Caco-2 (cell line): ENCODE measurements at regions not wholly inside any gene's neighbourhood (a gene's known extent, or its start where the extent isn't known, plus 50 kb on each side); places are given as distances from the start of the nearest gene placed in this dataset.

Source experiments
- BruUV-seq: library from RNA; stranded (reverse); fragments of 400-500 nt; replicated peaks from 2 replicates; lab custom pipeline; 2021; lab: Mats Ljungman, UMichigan
- CTCF ChIA-PET: fragments of 300-600 bp; sonication (Branson Sonifier 250); formaldehyde crosslinking; loops from one replicate; lab custom pipeline; 2022; ENCODE audit warnings: antibody characterized with exemption; lab: Charles Lee
- POLR2A ChIA-PET: fragments of 300-600 bp; sonication (Branson Sonifier 250); formaldehyde crosslinking; loops from one replicate; lab custom pipeline; 2022; ENCODE audit warnings: antibody characterized with exemption; lab: Charles Lee
- DNase-seq, 2 experiments: peaks; one replicate each; pipeline versions ENCODE4 v3.0.0 to v3.0.0-alpha.2; 2020 to 2022
- H3K27me3 ChIP-seq: replicated peaks from 2 replicates; pipeline ENCODE4 v1.6.0; 2011; ENCODE audit warnings: low read length; ENCODE audit not compliant: control insufficient read depth, insufficient read depth
- H3K36me3 ChIP-seq: 2 replicates; pipeline ENCODE4 v1.5.1; 2011; ENCODE audit warnings: low read length; ENCODE audit not compliant: control insufficient read depth, insufficient read depth
- H3K4me1 ChIP-seq: fragments of 250-450 bp; sonication (Bioruptor Pico); 2 replicates; pipeline ENCODE4 v1.5.1; 2020; ENCODE audit warnings: mild to moderate bottlenecking
- H3K4me3 ChIP-seq: 2 replicates; pipeline ENCODE4 v1.5.1; 2011; ENCODE audit warnings: low read depth, mild to moderate bottlenecking, control low read depth, low read length
- H3K9me3 ChIP-seq: fragments of 250-450 bp; sonication (Bioruptor Pico); 2 replicates; pipeline ENCODE4 v1.5.1; 2020; ENCODE audit warnings: mild to moderate bottlenecking, moderate library complexity
- H3K27ac Mint-ChIP-seq: one replicate; pipeline ENCODE4 v1.8.0; 2022; ENCODE audit warnings: mixed read lengths; ENCODE audit not compliant: unreplicated experiment
- H3K27me3 Mint-ChIP-seq: one replicate; pipeline ENCODE4 v1.8.0; 2022; ENCODE audit warnings: mixed read lengths; ENCODE audit not compliant: insufficient read depth, unreplicated experiment
- H3K36me3 Mint-ChIP-seq: one replicate; pipeline ENCODE4 v1.8.0; 2022; ENCODE audit warnings: mild to moderate bottlenecking, mixed read lengths; ENCODE audit not compliant: insufficient read depth, unreplicated experiment
- H3K4me1 Mint-ChIP-seq: one replicate; pipeline ENCODE4 v1.8.0; 2022; ENCODE audit warnings: low read depth, mixed read lengths; ENCODE audit not compliant: unreplicated experiment
- H3K4me3 Mint-ChIP-seq: one replicate; pipeline ENCODE4 v1.8.0; 2022; ENCODE audit warnings: mild to moderate bottlenecking, moderate library complexity, mixed read lengths; ENCODE audit not compliant: unreplicated experiment
- H3K9me3 Mint-ChIP-seq: one replicate; pipeline ENCODE4 v1.8.0; 2022; ENCODE audit warnings: mixed read lengths; ENCODE audit not compliant: unreplicated experiment
- intact Hi-C: fragments of 100-400 bp; cut with micrococcal nuclease; formaldehyde crosslinking; loops from one replicate; pipeline ENCODE4 v1.10.0; 2022; ENCODE audit not compliant: unreplicated experiment
- TF ChIP-seq, protein P1 (sequence below), 2 experiments: fragments of 200-600 bp in 1 of 2; IDR thresholded peaks; 1 replicate in 1 of 2; 2 replicates in 1 of 2; pipeline versions ENCODE4 v1.5.1 to v1.8.0; 2011 to 2022; ENCODE audit warnings: antibody characterized with exemption in 1 of 2, control low read depth in 1 of 2, inconsistent platforms in 1 of 2, low read depth in 1 of 2, low read length in 1 of 2, mild to moderate bottlenecking in 1 of 2, moderate library complexity in 1 of 2; ENCODE audit not compliant: insufficient read depth in 1 of 2, severe bottlenecking in 1 of 2, unreplicated experiment in 1 of 2

DNA sequence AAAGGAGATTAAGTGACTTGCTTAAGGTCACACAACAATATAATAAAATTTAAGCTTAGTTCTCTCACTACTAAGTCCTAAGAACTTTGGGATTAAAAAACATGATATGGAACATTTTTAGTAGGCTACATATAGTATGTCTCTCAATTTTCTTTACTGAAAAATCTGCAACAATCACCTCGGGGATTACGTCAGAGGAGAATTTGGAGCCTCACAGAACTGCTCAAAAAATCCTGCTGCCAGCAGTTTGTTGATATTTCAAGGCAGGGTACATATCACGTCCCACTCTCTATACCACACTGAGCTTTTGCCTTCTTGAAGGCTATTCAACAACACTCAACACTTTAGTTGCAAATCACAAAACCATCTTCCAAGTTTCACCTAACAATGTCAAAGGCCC lies 561.6 kb upstream of the BTBD3 start:
- intact Hi-C loops: no loop called here
- Mint-ChIP-seq H3K4me3 (no peak overlapping the region), H3K27ac (no peak overlapping the region), H3K4me1 (peaks cover 6% of the 10 kb centered on the region), H3K27me3 (no peaks in the 10 kb centered on the region), H3K36me3 (no peaks in the 10 kb centered on the region), H3K9me3 (peaks cover under 1% of the 10 kb centered on the region)
- H3K27me3 ChIP-seq: no peaks in the 10 kb centered on the region
- H3K4me1 ChIP-seq: no peaks in the 10 kb centered on the region
- H3K4me3 ChIP-seq: no peak overlapping the region
- H3K9me3 ChIP-seq: no peaks in the 10 kb centered on the region
- no peak for DNase-seq
- CTCF ChIA-PET: no interaction called here
- TF ChIP-seq, protein P1, sequence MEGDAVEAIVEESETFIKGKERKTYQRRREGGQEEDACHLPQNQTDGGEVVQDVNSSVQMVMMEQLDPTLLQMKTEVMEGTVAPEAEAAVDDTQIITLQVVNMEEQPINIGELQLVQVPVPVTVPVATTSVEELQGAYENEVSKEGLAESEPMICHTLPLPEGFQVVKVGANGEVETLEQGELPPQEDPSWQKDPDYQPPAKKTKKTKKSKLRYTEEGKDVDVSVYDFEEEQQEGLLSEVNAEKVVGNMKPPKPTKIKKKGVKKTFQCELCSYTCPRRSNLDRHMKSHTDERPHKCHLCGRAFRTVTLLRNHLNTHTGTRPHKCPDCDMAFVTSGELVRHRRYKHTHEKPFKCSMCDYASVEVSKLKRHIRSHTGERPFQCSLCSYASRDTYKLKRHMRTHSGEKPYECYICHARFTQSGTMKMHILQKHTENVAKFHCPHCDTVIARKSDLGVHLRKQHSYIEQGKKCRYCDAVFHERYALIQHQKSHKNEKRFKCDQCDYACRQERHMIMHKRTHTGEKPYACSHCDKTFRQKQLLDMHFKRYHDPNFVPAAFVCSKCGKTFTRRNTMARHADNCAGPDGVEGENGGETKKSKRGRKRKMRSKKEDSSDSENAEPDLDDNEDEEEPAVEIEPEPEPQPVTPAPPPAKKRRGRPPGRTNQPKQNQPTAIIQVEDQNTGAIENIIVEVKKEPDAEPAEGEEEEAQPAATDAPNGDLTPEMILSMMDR (IDR thresholded peaks at IDR 0.05; ENCODE audit: insufficient read depth in 1 of 2, low read depth in 1 of 2, low read length in 1 of 2, severe bottlenecking in 1 of 2, unreplicated experiment in 1 of 2): no peak
- no peaks in the 10 kb centered on the region for H3K36me3 ChIP-seq
- POLR2A ChIA-PET: no interaction called here
- no TSS peak for BruUV-seq

DNA sequence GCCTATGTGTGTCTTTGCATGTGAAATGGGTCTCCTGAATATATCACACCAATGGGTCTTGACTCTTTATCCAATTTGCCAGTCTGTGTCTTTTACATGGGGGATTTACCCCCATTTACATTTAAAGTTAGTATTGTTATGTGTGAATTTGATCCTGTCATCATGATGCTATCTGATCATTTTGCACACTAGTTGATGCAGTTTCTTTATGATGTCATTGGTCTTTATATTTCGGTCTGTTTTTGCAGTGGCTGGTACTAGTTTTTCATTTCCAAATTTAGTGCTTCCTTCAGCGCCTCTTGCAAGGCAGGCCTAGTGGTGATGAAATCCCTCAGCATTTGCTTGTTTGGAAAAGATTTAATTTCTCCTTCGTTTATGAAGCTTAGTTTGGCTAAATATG lies 555.2 kb upstream of the BTBD3 start:
- ChIA-PET POLR2A (no interaction called here), CTCF (no interaction called here)
- DNase-seq: no peak
- Mint-ChIP-seq H3K27me3 (peaks cover 5% of the 10 kb centered on the region), H3K9me3 (peaks cover 27% of the 10 kb centered on the region), H3K4me3 (no peak overlapping the region), H3K27ac (no peak overlapping the region), H3K36me3 (no peaks in the 10 kb centered on the region), H3K4me1 (peaks cover 11% of the 10 kb centered on the region)
- intact Hi-C loops: no loop called here
- Histone ChIP-seq H3K9me3 (no peaks in the 10 kb centered on the region), H3K4me1 (no peaks in the 10 kb centered on the region), H3K36me3 (no peaks in the 10 kb centered on the region), H3K4me3 (no peak overlapping the region), H3K27me3 (no peaks in the 10 kb centered on the region)
- no TSS peak for BruUV-seq
- TF ChIP-seq, protein P1 (IDR thresholded peaks at IDR 0.05; ENCODE audit: insufficient read depth in 1 of 2, low read depth in 1 of 2, low read length in 1 of 2, severe bottlenecking in 1 of 2, unreplicated experiment in 1 of 2): no peak

DNA sequence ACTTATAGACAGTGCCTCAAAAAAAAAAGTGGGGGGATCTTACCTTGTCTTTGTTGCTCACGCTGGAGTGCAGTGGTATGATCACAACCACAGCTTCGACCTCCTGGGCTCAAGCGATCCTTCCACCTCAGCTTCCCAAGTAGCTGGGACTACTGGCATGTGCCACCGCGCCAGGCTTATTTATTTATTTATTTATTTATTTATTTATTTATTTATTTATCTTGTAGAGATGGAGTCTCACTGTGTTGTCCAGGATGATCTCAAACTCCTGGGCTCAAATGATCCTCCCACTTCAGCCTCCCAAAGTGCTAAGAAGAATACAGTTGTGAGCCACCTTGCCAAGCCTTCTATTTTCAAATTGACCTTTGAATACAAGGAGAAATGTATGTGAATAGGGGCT lies 553.0 kb upstream of the BTBD3 start:
- CTCF ChIA-PET: no interaction called here
- no peak for DNase-seq
- TF ChIP-seq, protein P1 (IDR thresholded peaks at IDR 0.05; ENCODE audit: insufficient read depth in 1 of 2, low read depth in 1 of 2, low read length in 1 of 2, severe bottlenecking in 1 of 2, unreplicated experiment in 1 of 2): no peak
- Histone ChIP-seq H3K27me3 (no peaks in the 10 kb centered on the region), H3K4me1 (no peaks in the 10 kb centered on the region), H3K36me3 (no peaks in the 10 kb centered on the region), H3K4me3 (no peak overlapping the region), H3K9me3 (no peaks in the 10 kb centered on the region)
- BruUV-seq: no TSS peak
- H3K27me3 Mint-ChIP-seq: peaks cover 5% of the 10 kb centered on the region
- peaks cover 11% of the 10 kb centered on the region for H3K4me1 Mint-ChIP-seq
- H3K9me3 Mint-ChIP-seq: peaks cover 27% of the 10 kb centered on the region
- POLR2A ChIA-PET: no interaction called here
- H3K27ac Mint-ChIP-seq: no peak overlapping the region
- H3K36me3 Mint-ChIP-seq: no peaks in the 10 kb centered on the region
- no peak overlapping the region for H3K4me3 Mint-ChIP-seq
- intact Hi-C loops: no loop called here
